ENCODE measurements at regions not wholly inside any gene's neighbourhood (a gene's known extent, or its start where the extent isn't known, plus 50 kb on each side); places are given as distances from the start of the nearest gene placed in this dataset.

DNA sequence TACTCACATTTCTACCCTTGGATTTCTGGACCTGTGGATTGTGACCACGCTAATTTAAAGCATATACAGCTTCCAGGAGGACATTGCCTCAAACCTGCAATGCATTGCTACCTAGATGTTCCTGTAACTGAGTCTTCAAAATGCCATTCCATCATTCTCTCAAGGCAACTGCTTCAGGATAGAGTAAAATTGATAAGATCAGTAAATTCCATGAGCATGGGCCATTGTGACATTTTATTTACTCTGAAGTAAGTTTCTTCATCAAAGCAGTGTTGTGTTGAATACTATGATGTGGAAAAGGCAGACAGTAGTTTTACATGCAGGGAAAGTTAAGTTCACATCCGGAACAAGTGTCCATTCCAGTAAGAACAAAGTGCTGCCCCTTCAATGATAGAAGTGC lies 991.0 kb downstream of the ARAP2 start:
- no peak for TF ChIP-seq ARNTL (CRISPR knock-in tag; IDR thresholded peaks at IDR 0.05; ENCODE audit: borderline replicate concordance, low read depth)
- no peak for TF ChIP-seq BACH2 (CRISPR knock-in tag; IDR thresholded peaks at IDR 0.05; ENCODE audit: borderline replicate concordance)
- TF ChIP-seq ZNF8 (CRISPR knock-in tag; IDR thresholded peaks at IDR 0.05), result no peak
- no peak for TF ChIP-seq RARB (CRISPR knock-in tag; IDR thresholded peaks at IDR 0.05)
- TF ChIP-seq, protein P1, sequence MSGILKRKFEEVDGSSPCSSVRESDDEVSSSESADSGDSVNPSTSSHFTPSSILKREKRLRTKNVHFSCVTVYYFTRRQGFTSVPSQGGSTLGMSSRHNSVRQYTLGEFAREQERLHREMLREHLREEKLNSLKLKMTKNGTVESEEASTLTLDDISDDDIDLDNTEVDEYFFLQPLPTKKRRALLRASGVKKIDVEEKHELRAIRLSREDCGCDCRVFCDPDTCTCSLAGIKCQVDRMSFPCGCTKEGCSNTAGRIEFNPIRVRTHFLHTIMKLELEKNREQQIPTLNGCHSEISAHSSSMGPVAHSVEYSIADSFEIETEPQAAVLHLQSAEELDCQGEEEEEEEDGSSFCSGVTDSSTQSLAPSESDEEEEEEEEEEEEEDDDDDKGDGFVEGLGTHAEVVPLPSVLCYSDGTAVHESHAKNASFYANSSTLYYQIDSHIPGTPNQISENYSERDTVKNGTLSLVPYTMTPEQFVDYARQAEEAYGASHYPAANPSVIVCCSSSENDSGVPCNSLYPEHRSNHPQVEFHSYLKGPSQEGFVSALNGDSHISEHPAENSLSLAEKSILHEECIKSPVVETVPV (CRISPR knock-in tag; IDR thresholded peaks at IDR 0.05), result no peak
- TF ChIP-seq, protein P2, sequence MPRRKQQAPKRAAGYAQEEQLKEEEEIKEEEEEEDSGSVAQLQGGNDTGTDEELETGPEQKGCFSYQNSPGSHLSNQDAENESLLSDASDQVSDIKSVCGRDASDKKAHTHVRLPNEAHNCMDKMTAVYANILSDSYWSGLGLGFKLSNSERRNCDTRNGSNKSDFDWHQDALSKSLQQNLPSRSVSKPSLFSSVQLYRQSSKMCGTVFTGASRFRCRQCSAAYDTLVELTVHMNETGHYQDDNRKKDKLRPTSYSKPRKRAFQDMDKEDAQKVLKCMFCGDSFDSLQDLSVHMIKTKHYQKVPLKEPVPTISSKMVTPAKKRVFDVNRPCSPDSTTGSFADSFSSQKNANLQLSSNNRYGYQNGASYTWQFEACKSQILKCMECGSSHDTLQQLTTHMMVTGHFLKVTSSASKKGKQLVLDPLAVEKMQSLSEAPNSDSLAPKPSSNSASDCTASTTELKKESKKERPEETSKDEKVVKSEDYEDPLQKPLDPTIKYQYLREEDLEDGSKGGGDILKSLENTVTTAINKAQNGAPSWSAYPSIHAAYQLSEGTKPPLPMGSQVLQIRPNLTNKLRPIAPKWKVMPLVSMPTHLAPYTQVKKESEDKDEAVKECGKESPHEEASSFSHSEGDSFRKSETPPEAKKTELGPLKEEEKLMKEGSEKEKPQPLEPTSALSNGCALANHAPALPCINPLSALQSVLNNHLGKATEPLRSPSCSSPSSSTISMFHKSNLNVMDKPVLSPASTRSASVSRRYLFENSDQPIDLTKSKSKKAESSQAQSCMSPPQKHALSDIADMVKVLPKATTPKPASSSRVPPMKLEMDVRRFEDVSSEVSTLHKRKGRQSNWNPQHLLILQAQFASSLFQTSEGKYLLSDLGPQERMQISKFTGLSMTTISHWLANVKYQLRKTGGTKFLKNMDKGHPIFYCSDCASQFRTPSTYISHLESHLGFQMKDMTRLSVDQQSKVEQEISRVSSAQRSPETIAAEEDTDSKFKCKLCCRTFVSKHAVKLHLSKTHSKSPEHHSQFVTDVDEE (CRISPR knock-in tag; IDR thresholded peaks at IDR 0.05), result no peak
- TF ChIP-seq, protein P3, sequence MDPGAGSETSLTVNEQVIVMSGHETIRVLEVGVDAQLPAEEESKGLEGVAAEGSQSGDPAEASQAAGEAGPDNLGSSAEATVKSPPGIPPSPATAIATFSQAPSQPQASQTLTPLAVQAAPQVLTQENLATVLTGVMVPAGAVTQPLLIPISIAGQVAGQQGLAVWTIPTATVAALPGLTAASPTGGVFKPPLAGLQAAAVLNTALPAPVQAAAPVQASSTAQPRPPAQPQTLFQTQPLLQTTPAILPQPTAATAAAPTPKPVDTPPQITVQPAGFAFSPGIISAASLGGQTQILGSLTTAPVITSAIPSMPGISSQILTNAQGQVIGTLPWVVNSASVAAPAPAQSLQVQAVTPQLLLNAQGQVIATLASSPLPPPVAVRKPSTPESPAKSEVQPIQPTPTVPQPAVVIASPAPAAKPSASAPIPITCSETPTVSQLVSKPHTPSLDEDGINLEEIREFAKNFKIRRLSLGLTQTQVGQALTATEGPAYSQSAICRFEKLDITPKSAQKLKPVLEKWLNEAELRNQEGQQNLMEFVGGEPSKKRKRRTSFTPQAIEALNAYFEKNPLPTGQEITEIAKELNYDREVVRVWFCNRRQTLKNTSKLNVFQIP (CRISPR knock-in tag; IDR thresholded peaks at IDR 0.05; ENCODE audit: borderline replicate concordance, low read depth), result no peak
- TF ChIP-seq, protein P4, sequence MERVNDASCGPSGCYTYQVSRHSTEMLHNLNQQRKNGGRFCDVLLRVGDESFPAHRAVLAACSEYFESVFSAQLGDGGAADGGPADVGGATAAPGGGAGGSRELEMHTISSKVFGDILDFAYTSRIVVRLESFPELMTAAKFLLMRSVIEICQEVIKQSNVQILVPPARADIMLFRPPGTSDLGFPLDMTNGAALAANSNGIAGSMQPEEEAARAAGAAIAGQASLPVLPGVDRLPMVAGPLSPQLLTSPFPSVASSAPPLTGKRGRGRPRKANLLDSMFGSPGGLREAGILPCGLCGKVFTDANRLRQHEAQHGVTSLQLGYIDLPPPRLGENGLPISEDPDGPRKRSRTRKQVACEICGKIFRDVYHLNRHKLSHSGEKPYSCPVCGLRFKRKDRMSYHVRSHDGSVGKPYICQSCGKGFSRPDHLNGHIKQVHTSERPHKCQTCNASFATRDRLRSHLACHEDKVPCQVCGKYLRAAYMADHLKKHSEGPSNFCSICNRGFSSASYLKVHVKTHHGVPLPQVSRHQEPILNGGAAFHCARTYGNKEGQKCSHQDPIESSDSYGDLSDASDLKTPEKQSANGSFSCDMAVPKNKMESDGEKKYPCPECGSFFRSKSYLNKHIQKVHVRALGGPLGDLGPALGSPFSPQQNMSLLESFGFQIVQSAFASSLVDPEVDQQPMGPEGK (CRISPR knock-in tag; IDR thresholded peaks at IDR 0.05; ENCODE audit: borderline replicate concordance), result no peak

DNA sequence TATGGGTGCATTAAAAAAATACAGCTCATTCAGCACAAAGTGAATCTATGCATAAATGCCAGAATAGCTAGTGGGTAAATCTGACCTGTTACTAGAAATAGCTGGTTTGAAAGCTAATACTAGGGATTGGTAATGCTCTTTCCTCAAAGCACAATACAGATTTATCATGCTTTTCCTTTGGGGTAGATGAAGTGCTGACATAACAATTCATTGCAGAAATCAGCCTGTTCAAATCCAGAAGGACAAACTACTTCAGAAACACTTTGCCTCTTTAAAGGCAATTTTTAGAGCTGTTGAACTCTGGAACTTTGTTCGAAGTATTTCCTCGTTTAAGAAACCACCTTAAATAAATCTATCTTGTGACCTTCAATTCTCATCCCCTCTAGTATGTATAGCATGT lies 957.9 kb downstream of the ARAP2 start:
- no peak for TF ChIP-seq ZFP3 (CRISPR knock-in tag; IDR thresholded peaks at IDR 0.05)
- TF ChIP-seq, protein P5, sequence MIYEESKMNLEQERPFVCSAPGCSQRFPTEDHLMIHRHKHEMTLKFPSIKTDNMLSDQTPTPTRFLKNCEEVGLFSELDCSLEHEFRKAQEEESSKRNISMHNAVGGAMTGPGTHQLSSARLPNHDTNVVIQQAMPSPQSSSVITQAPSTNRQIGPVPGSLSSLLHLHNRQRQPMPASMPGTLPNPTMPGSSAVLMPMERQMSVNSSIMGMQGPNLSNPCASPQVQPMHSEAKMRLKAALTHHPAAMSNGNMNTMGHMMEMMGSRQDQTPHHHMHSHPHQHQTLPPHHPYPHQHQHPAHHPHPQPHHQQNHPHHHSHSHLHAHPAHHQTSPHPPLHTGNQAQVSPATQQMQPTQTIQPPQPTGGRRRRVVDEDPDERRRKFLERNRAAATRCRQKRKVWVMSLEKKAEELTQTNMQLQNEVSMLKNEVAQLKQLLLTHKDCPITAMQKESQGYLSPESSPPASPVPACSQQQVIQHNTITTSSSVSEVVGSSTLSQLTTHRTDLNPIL (CRISPR knock-in tag; IDR thresholded peaks at IDR 0.05; ENCODE audit: low read depth), result no peak
- no peak for TF ChIP-seq ARNTL (CRISPR knock-in tag; IDR thresholded peaks at IDR 0.05; ENCODE audit: borderline replicate concordance, low read depth)
- TF ChIP-seq, protein P4 (CRISPR knock-in tag; IDR thresholded peaks at IDR 0.05; ENCODE audit: borderline replicate concordance), result no peak
- no peak for ATAC-seq

More for the DNA sequence above, 991.0 kb downstream of the ARAP2 start:
- no peak for ATAC-seq

DNA sequence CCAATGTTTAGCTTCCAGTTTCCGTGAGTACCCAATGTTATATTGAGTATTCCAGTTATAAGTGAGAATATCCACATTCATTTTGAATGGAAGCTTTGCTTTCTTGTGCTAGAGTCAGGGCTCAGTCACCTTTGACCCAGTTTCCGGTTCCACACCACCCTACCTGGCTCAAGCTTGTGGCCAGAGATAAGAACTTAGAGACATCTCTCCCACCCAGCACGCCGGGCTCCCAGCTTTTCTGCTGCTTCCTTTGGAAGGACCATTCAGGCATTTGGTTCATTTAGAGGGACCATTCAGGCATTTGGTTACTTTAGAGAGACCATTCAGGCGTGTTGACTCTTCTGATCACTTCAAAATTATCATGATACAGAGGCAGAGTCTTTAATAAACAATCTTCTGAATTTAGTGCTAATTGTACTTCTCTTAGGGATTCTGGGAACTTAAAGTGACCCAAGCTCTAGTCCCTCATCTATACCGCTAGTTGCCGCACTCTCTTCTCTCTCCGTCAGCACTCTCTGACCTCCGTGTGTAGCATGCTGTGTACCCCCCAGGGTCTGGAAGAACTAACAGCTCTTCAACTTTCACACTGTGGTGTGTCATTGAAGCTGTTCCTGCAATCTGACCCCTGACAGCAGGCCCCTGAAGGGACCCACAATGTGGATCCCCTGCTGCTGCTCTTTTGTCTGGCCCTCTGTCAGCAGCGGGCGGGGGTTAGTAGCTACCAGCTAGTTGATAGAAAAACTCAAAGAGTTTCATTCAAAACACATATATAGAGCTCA lies 943.1 kb downstream of the ARAP2 start:
- no peak for ATAC-seq

More for the DNA sequence above, 943.1 kb downstream of the ARAP2 start:
- TF ChIP-seq ZNF70 (CRISPR knock-in tag; IDR thresholded peaks at IDR 0.05) (no peak), BACH2 (CRISPR knock-in tag; IDR thresholded peaks at IDR 0.05; ENCODE audit: borderline replicate concordance) (no peak), RARB (CRISPR knock-in tag; IDR thresholded peaks at IDR 0.05) (no peak), GLIS3 (CRISPR knock-in tag; IDR thresholded peaks at IDR 0.05) (no peak), ZNF565 (CRISPR knock-in tag; conservative IDR thresholded peaks at IDR 0.05; ENCODE audit: low read depth) (no peak), SNAI2 (CRISPR knock-in tag; IDR thresholded peaks at IDR 0.05) (no peak), ISL1 (CRISPR knock-in tag; IDR thresholded peaks at IDR 0.05) (no peak), TCF4 (CRISPR knock-in tag; IDR thresholded peaks at IDR 0.05; ENCODE audit: borderline replicate concordance) (no peak)
- TF ChIP-seq, protein P1 (CRISPR knock-in tag; IDR thresholded peaks at IDR 0.05), result no peak
- TF ChIP-seq, protein P3 (CRISPR knock-in tag; IDR thresholded peaks at IDR 0.05; ENCODE audit: borderline replicate concordance, low read depth), result no peak

Data from SK-N-SH treated with all-trans-retinoic acid at 6 μM for 48 hours (cell line).